ENCODE measurements at regions not wholly inside any gene's neighbourhood (a gene's known extent, or its start where the extent isn't known, plus 50 kb on each side); places are given as distances from the start of the nearest gene placed in this dataset.
A peak's percentile ranks its signal among the peaks of the same experiment; 100 is the strongest.

DNA sequence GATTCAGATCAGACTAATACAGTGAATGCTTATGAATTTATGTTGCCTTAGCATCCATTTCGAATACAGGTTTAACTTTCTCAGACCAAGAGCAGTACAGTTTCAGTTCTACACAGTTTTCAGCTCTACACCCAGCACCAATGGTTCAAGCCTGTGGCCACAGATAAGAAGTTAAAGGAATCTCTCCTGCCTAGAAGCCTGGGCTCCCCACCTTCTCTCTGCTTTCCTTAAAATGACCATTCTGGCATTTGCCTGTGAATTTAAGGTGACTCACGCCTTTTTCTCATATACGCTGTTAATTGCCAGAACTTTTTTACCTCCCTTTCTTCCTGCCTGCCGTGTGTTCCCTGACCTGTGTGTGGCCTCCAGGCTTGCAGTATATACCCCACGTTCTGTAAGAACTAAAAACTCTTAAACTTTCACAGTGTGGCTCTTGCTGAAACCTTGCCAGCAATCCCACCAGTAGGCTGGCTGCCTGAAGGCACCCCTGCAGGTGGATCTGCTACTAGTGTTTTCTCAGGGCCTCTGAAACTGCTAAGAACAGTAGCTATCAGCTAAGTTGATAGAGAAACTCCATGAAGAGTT is 692.8 kb upstream of the CDH18 start:
- TF ChIP-seq, protein P1, sequence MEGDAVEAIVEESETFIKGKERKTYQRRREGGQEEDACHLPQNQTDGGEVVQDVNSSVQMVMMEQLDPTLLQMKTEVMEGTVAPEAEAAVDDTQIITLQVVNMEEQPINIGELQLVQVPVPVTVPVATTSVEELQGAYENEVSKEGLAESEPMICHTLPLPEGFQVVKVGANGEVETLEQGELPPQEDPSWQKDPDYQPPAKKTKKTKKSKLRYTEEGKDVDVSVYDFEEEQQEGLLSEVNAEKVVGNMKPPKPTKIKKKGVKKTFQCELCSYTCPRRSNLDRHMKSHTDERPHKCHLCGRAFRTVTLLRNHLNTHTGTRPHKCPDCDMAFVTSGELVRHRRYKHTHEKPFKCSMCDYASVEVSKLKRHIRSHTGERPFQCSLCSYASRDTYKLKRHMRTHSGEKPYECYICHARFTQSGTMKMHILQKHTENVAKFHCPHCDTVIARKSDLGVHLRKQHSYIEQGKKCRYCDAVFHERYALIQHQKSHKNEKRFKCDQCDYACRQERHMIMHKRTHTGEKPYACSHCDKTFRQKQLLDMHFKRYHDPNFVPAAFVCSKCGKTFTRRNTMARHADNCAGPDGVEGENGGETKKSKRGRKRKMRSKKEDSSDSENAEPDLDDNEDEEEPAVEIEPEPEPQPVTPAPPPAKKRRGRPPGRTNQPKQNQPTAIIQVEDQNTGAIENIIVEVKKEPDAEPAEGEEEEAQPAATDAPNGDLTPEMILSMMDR (IDR thresholded peaks at IDR 0.05; ENCODE audit: insufficient read depth, low read length, poor library complexity, severe bottlenecking) = no peak
- Histone ChIP-seq H3K4me3 (ENCODE audit: low read depth, low read length) (no peak overlapping the region), H3K27me3 (ENCODE audit: control insufficient read depth, insufficient read depth, low read length) (no peaks in the 10 kb centered on the region), H3K36me3 (ENCODE audit: control insufficient read depth, insufficient read depth, low read length) (no peaks in the 10 kb centered on the region)
- DNase-seq (ENCODE audit: low read depth) = no peak

DNA sequence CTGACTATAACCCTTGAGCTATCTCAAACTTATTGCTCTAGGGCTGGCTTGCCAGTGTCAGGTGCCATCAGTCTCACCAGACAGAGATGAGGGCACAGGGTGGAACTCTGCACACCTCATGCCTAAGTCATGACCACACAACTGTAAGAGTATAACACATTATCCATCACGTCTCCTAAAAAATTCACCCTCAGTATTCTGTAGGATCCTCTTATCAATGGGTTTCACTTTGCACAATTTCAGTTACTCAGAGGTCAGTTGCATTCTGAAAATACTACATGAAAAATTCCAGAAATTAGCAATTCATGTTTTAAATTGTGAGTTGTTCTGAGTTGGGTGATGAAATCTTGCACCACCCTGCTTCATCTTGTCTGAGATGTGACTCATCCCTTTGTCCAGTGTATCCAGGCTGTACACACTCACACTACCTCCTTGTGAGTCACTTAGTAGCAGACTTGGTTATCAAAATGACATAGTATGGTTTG is 690.9 kb upstream of the CDH18 start:
- DNase-seq (ENCODE audit: low read depth) = peak; percentile 87
- Histone ChIP-seq H3K36me3 (ENCODE audit: control insufficient read depth, insufficient read depth, low read length) (no peaks in the 10 kb centered on the region), H3K27me3 (ENCODE audit: control insufficient read depth, insufficient read depth, low read length) (no peaks in the 10 kb centered on the region), H3K4me3 (ENCODE audit: low read depth, low read length) (no peak overlapping the region)
- TF ChIP-seq, protein P1 (IDR thresholded peaks at IDR 0.05; ENCODE audit: insufficient read depth, low read length, poor library complexity, severe bottlenecking) = no peak

DNA sequence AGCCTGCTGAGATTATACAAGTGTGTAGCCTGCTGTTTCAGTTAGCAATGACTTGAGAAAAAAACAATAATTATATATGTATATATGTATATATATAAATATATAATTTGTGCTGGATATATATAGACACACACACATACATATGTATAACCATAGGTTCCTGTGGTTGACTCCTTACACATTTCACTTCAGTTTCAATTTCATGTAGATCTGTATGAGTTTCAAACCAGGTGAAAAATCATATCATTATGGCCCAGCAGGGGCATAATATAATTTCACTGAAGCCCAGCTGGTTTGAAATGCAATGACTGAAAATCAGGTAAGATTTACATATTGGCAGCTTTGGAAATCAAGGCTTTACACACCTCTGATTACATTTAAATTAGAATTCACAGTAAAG is 690.4 kb upstream of the CDH18 start:
- no peaks in the 10 kb centered on the region for H3K27me3 ChIP-seq (ENCODE audit: control insufficient read depth, insufficient read depth, low read length)
- no peaks in the 10 kb centered on the region for H3K36me3 ChIP-seq (ENCODE audit: control insufficient read depth, insufficient read depth, low read length)
- TF ChIP-seq, protein P1 (IDR thresholded peaks at IDR 0.05; ENCODE audit: insufficient read depth, low read length, poor library complexity, severe bottlenecking) = no peak
- no peak for DNase-seq (ENCODE audit: low read depth)
- no peak overlapping the region for H3K4me3 ChIP-seq (ENCODE audit: low read depth, low read length)

DNA sequence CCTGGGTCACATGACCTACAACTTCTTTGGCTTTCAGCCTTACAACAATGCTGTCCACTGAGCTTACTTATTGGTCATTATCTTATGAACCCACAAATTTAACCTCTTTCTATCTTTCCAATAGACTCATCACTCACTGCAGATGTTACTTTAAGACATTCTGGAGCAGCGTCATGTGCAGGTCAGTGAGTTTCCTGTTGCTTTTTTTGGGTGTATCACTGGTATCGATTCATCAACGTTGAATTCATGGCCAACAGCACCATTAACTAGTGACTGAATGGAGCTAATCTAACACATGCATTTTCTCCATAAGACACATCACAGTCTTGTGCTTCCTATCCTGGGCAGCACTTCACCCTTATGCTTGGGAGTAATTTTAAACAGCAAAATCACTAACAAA is 672.6 kb upstream of the CDH18 start:
- no peak for DNase-seq (ENCODE audit: low read depth)
- Histone ChIP-seq H3K4me3 (ENCODE audit: low read depth, low read length) (no peak overlapping the region), H3K27me3 (ENCODE audit: control insufficient read depth, insufficient read depth, low read length) (no peaks in the 10 kb centered on the region), H3K36me3 (ENCODE audit: control insufficient read depth, insufficient read depth, low read length) (no peaks in the 10 kb centered on the region)
- TF ChIP-seq, protein P1 (IDR thresholded peaks at IDR 0.05; ENCODE audit: insufficient read depth, low read length, poor library complexity, severe bottlenecking) = no peak

DNA sequence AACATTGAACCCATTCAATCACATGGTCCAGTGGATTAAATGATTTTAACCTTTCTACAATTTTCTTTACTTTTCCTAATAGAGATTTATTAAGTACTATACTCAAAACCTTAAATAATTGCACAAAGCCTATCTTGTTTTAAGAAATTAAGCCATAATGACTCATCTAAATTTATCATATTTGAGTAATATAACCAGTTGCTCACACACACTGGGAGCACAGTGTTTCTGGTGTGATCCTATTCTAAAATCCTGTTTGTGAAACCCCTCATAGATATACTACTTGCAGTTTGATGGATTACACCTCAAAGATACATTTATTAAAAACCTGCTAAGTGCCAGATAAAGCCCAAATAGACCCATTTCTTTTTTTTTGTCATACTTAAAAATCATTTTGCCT is 668.3 kb upstream of the CDH18 start:
- TF ChIP-seq, protein P1 (IDR thresholded peaks at IDR 0.05; ENCODE audit: insufficient read depth, low read length, poor library complexity, severe bottlenecking) = no peak
- DNase-seq (ENCODE audit: low read depth) = no peak
- Histone ChIP-seq H3K36me3 (ENCODE audit: control insufficient read depth, insufficient read depth, low read length) (no peaks in the 10 kb centered on the region), H3K27me3 (ENCODE audit: control insufficient read depth, insufficient read depth, low read length) (no peaks in the 10 kb centered on the region), H3K4me3 (ENCODE audit: low read depth, low read length) (no peak overlapping the region)

- no peak for DNase-seq (ENCODE audit: low read depth)
- no peak overlapping the region for H3K4me3 ChIP-seq (ENCODE audit: low read depth, low read length)
- TF ChIP-seq, protein P1 (IDR thresholded peaks at IDR 0.05; ENCODE audit: insufficient read depth, low read length, poor library complexity, severe bottlenecking) = no peak
- H3K27me3 ChIP-seq (ENCODE audit: control insufficient read depth, insufficient read depth, low read length) = no peaks in the 10 kb centered on the region
- H3K36me3 ChIP-seq (ENCODE audit: control insufficient read depth, insufficient read depth, low read length) = no peaks in the 10 kb centered on the region
These were observed 667.2 kb upstream of the CDH18 start for GRCh38 chr5:20655211-20655610.
